ENCODE measurements at regions not wholly inside any gene's neighbourhood (a gene's known extent, or its start where the extent isn't known, plus 50 kb on each side); places are given as distances from the start of the nearest gene placed in this dataset.

GRCh38 chr16:85463672-85464382 lies 149.3 kb upstream of the GSE1 start:
- Mint-ChIP-seq H3K27ac (no peak overlapping the region), H3K9me3 (no peaks in the 10 kb centered on the region), H3K27me3 (peaks cover 19% of the 10 kb centered on the region), H3K4me3 (no peak overlapping the region), H3K36me3 (ENCODE audit: low read depth) (no peaks in the 10 kb centered on the region), H3K4me1 (no peaks in the 10 kb centered on the region)
- no peak for ATAC-seq (replicated peaks)

- H3K4me1 Mint-ChIP-seq = no peaks in the 10 kb centered on the region
- peaks cover 19% of the 10 kb centered on the region for H3K27me3 Mint-ChIP-seq
- no peak for ATAC-seq (replicated peaks)
- no peak overlapping the region for H3K4me3 Mint-ChIP-seq
- no peak overlapping the region for H3K27ac Mint-ChIP-seq
- no peaks in the 10 kb centered on the region for H3K36me3 Mint-ChIP-seq (ENCODE audit: low read depth)
- H3K9me3 Mint-ChIP-seq = no peaks in the 10 kb centered on the region
Observed at GRCh38 chr16:85464383-85465305, 148.5 kb upstream of the GSE1 start.

DNA sequence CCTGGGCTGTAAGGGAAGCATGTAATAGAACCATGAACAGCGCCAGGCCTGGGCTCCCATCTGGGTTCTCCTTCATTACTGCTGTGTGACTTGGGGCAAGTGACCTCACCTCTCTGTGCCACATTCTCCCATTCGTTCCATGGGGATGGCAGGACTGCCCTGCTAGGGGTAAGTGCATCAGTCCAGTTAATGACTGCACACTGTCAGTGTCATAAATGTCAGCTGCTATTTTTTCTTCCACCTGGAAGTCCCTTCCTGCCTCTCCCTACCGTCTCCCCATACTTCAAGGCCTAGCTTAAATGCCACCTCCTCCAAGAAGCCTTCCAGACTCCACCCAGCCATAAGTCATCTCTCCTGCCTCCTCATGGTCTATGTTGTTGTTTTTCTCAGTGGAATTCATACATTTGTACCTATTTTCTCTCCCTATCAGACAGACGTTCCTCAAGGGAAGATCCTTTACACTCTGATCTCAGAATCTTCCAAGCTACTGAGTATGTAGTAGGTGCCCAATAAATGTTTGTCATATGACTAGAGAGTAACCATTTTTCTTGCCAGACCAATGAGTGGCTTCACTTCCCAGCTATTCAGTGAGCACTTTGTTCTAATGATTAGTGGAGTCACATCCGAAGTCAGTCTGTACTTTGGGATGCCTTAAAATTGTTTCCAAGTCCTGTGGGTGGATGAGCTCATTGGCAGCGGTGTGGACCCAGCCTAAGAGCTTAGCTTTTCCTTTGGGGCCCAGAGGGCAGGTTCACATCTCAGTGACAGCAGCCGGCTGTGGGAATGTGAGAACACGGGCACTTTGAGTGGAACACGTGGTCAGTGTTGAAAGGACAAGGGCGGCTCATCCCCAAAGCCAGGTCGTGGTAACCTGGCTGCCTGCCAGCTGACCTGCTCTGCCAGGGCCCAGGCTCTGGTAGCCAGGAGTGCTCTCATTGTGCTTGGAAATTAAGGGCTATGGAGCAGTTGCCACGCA lies 147.5 kb upstream of the GSE1 start:
- no peaks in the 10 kb centered on the region for H3K9me3 Mint-ChIP-seq
- H3K4me3 Mint-ChIP-seq = no peak overlapping the region
- H3K27ac Mint-ChIP-seq = no peak overlapping the region
- peaks cover 15% of the 10 kb centered on the region for H3K27me3 Mint-ChIP-seq
- no peak for ATAC-seq (replicated peaks)
- H3K4me1 Mint-ChIP-seq = no peaks in the 10 kb centered on the region
- H3K36me3 Mint-ChIP-seq (ENCODE audit: low read depth) = no peaks in the 10 kb centered on the region

DNA sequence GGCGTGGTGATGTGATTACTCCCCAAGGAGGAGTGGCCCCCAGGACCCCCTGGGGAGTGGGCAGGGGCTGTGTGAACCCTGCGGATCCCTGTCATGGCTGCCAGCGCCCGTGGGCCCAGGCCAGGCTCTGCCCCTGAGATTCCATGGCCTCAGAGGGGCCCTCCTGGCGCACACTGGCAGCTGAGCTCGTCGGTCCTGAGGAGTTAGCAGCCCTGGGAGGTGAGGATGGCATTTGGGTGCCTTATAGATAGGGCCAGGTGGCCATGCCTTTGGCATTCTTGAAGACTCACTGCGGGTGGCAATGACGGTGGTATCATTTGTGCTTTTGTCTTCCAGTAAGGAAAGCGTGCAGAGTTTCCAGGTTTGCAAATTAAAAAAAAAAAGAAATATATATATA lies 146.8 kb upstream of the GSE1 start:
- Mint-ChIP-seq H3K9me3 (no peaks in the 10 kb centered on the region), H3K4me3 (no peak overlapping the region), H3K27ac (no peak overlapping the region), H3K27me3 (peaks cover 14% of the 10 kb centered on the region), H3K4me1 (no peaks in the 10 kb centered on the region), H3K36me3 (ENCODE audit: low read depth) (no peaks in the 10 kb centered on the region)
- no peak for ATAC-seq (replicated peaks)

GRCh38 chr16:85466989-85467388 lies 146.1 kb upstream of the GSE1 start:
- no peaks in the 10 kb centered on the region for H3K4me1 Mint-ChIP-seq

GRCh38 chr16:85469929-85470590 lies 143.1 kb upstream of the GSE1 start:
- Mint-ChIP-seq H3K4me3 (no peak overlapping the region), H3K36me3 (ENCODE audit: low read depth) (no peaks in the 10 kb centered on the region), H3K27me3 (peaks cover 13% of the 10 kb centered on the region), H3K9me3 (no peaks in the 10 kb centered on the region), H3K27ac (no peak overlapping the region), H3K4me1 (no peaks in the 10 kb centered on the region)
- no peak for ATAC-seq (replicated peaks)

More at GRCh38 chr16:85466989-85467388, 146.1 kb upstream of the GSE1 start:
- no peak for ATAC-seq (replicated peaks)
- H3K4me3 Mint-ChIP-seq = no peak overlapping the region
- no peak overlapping the region for H3K27ac Mint-ChIP-seq
- H3K36me3 Mint-ChIP-seq (ENCODE audit: low read depth) = no peaks in the 10 kb centered on the region
- peaks cover 14% of the 10 kb centered on the region for H3K27me3 Mint-ChIP-seq
- H3K9me3 Mint-ChIP-seq = no peaks in the 10 kb centered on the region

GRCh38 chr16:85470873-85471272 lies 142.2 kb upstream of the GSE1 start:
- Mint-ChIP-seq H3K27me3 (peaks cover 9% of the 10 kb centered on the region), H3K27ac (no peak overlapping the region), H3K36me3 (ENCODE audit: low read depth) (no peaks in the 10 kb centered on the region), H3K4me3 (no peak overlapping the region), H3K9me3 (no peaks in the 10 kb centered on the region), H3K4me1 (no peaks in the 10 kb centered on the region)
- no peak for ATAC-seq (replicated peaks)

GRCh38 chr16:85471469-85472431 lies 141.4 kb upstream of the GSE1 start:
- no peak overlapping the region for H3K27ac Mint-ChIP-seq
- no peak for ATAC-seq (replicated peaks)
- peaks cover 9% of the 10 kb centered on the region for H3K27me3 Mint-ChIP-seq

DNA sequence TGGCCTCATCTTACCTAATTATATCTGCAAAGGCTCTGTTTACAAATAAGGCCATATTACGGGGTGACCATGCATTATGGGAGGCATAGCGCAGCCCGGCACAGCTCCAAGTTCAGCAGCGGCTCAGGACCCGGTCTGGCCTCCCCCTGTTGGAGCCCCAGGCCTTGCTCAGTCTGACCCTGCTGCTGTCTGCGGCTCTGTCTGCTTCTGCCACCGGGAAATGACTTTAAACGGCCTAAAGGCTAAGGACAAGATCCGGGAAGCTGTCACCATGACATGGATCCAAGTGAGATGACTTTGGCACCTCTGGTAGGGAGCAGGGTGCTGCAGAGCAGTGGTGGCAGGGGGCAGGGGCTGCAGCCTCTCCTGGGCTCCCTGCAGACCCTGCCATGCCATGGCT lies 140.6 kb upstream of the GSE1 start:
- no peak overlapping the region for H3K4me3 Mint-ChIP-seq
- no peaks in the 10 kb centered on the region for H3K4me1 Mint-ChIP-seq
- peaks cover 9% of the 10 kb centered on the region for H3K27me3 Mint-ChIP-seq
- no peak overlapping the region for H3K27ac Mint-ChIP-seq
- H3K9me3 Mint-ChIP-seq = no peaks in the 10 kb centered on the region
- ATAC-seq (replicated peaks) = no peak
- no peaks in the 10 kb centered on the region for H3K36me3 Mint-ChIP-seq (ENCODE audit: low read depth)

More at GRCh38 chr16:85471469-85472431, 141.4 kb upstream of the GSE1 start:
- no peaks in the 10 kb centered on the region for H3K4me1 Mint-ChIP-seq
- H3K36me3 Mint-ChIP-seq (ENCODE audit: low read depth) = no peaks in the 10 kb centered on the region
- H3K9me3 Mint-ChIP-seq = no peaks in the 10 kb centered on the region
- H3K4me3 Mint-ChIP-seq = no peak overlapping the region

GRCh38 chr16:85473323-85473722 lies 139.8 kb upstream of the GSE1 start:
- Mint-ChIP-seq H3K36me3 (ENCODE audit: low read depth) (no peaks in the 10 kb centered on the region), H3K27ac (no peak overlapping the region), H3K27me3 (peaks cover 9% of the 10 kb centered on the region), H3K4me3 (no peak overlapping the region), H3K9me3 (no peaks in the 10 kb centered on the region), H3K4me1 (no peaks in the 10 kb centered on the region)
- ATAC-seq (replicated peaks) = no peak

DNA sequence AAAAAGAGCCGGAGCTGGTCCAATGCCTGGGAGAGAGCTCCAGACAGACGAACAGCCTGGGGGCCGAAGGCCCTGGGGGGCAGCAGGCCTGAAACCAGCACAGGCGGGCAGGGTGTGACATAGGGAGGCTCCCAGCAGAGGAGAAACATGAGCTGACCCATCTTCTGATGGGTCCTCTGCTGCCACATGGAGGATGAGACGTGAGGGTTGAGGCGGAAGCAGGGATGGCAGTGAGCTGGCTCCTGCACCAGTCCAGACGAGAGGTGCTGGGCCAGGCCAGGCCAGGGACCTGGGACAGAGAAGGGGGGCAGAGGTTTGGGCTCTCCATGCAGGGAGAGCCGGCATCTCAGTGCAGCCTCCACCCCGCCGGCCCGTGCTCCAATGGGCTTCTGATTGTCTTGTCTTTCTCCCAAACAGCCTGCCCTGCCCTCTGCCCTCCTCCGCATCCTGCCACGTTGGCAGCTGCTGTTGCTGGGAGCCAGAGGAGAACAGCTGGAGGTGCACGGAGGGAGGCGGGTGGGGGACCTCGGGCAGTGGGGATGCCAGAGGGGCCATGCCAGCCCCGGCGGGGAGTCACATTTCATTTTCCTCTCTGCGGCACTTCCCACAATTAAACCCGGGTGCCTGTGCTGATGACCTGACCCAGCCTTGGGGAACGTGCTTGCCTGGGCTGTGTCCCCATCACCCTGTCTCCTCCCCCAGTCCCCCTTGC lies 139.1 kb upstream of the GSE1 start:
- Mint-ChIP-seq H3K4me1 (no peaks in the 10 kb centered on the region), H3K27me3 (peaks cover 9% of the 10 kb centered on the region), H3K36me3 (ENCODE audit: low read depth) (no peaks in the 10 kb centered on the region), H3K27ac (no peak overlapping the region), H3K4me3 (no peak overlapping the region), H3K9me3 (no peaks in the 10 kb centered on the region)
- ATAC-seq (replicated peaks) = no peak

DNA sequence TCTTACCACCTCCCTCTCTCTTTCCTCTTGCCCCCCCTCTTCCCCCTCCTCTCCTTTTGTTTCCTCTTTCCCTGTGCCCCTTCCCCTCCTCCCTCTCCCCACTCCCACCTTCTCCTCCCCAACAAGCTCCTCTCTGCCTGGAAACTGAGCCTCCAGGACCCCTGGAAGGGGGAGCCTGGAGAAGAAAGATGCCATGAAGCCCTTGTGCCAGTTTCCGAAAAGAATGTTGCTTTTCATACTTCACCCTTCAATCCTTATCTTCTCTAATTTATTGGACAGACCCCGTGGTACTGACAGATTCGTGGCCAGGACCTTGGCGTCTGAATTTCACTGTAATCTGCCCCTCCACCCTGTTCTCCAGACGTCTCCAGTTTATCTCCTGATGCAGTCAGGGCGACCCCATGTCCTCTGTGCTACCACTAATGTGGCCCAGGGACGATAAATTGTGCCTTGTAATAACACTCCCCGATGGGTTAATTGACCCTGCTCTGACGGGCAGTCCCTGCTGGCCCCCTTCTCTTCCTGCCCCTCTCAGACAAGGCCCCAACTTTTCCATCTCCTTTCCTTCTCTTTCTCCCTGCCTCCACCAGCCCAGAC lies 138.4 kb upstream of the GSE1 start:
- Mint-ChIP-seq H3K9me3 (no peaks in the 10 kb centered on the region), H3K27me3 (peaks cover 9% of the 10 kb centered on the region), H3K4me3 (no peak overlapping the region), H3K27ac (no peak overlapping the region), H3K36me3 (ENCODE audit: low read depth) (no peaks in the 10 kb centered on the region), H3K4me1 (no peaks in the 10 kb centered on the region)
- no peak for ATAC-seq (replicated peaks)
